GM12891 (cell line): ENCODE measurements at regions not wholly inside any gene's neighbourhood (a gene's known extent, or its start where the extent isn't known, plus 50 kb on each side); places are given as distances from the start of the nearest gene placed in this dataset.

Experiments
- POLR2A ChIP-seq: IDR thresholded peaks from 2 replicates; pipeline ENCODE4 v1.6.1; 2011; ENCODE audit warnings: low read depth, low read length, control low read depth
- POLR2AphosphoS5 ChIP-seq: IDR thresholded peaks from 2 replicates; pipeline ENCODE4 v1.6.1; 2011; ENCODE audit warnings: low read depth, low read length, control low read depth
- TAF1 ChIP-seq: IDR thresholded peaks from 2 replicates; pipeline ENCODE4 v1.6.1; 2011; ENCODE audit warnings: low read depth, low read length, control low read depth

DNA sequence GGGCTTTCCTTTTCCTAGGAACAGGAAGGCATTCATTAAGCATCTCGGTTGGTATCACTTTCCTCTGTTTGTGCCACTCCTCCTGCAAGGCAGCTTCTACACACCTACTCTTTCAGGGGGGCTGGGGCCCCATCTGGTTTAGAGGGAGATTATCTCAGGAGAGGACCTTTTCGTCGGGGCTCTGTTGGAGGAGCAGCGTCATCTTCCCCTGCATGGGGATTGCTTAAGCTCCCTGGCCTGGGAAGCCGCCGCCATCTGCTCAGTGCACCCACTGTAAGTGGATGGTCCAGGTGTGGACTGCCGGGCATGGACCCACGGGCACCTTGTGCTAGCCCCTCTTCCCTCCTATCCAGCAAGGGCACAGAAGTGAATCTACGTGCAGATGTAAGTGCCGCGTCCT is 355.3 kb upstream of the SMIM21 start:
- TF ChIP-seq POLR2A (no peak), TAF1 (no peak), POLR2AphosphoS5 (no peak)
